PFSK-1 (cell line): ENCODE measurements at regions not wholly inside any gene's neighbourhood (a gene's known extent, or its start where the extent isn't known, plus 50 kb on each side); places are given as distances from the start of the nearest gene placed in this dataset.

Experiments
- FOXP2 ChIP-seq: optimal IDR thresholded peaks from 2 replicates; pipeline ENCODE3; 2011; ENCODE audit warnings: borderline replicate concordance, control low read depth, inconsistent platforms; ENCODE audit not compliant: insufficient read depth; ENCODE audit errors: extremely low read length, extremely low read depth
- POLR2AphosphoS5 ChIP-seq: IDR thresholded peaks from 2 replicates; pipeline ENCODE4 v1.6.1; 2012; ENCODE audit warnings: low read depth, mild to moderate bottlenecking, control low read depth, low read length, moderate library complexity
- REST ChIP-seq, 2 experiments: IDR thresholded peaks; 2 replicates each; pipeline versions ENCODE4 v1.6.1 to v1.8.0; 2011 to 2012; ENCODE audit warnings: low read depth in 2 of 2, low read length in 2 of 2, control low read depth in 1 of 2, inconsistent platforms in 1 of 2, mild to moderate bottlenecking in 1 of 2, moderate library complexity in 1 of 2; ENCODE audit not compliant: insufficient read depth in 1 of 2
- SIN3A ChIP-seq: IDR thresholded peaks from 2 replicates; pipeline ENCODE4 v1.6.1; 2012; ENCODE audit warnings: mild to moderate bottlenecking, low read length, moderate library complexity, borderline replicate concordance; ENCODE audit not compliant: insufficient read depth
- TAF1 ChIP-seq: IDR thresholded peaks from 2 replicates; pipeline ENCODE4 v1.6.1; 2012; ENCODE audit warnings: low read length, control low read depth, borderline replicate concordance; ENCODE audit not compliant: insufficient read depth

GRCh38 chr1:87206044-87206831 is 122.4 kb upstream of the LMO4 start:
- TF ChIP-seq TAF1 (no peak), SIN3A (no peak), REST (IDR thresholded peaks at IDR 0.05; ENCODE audit: insufficient read depth in 1 of 2, low read depth in 2 of 2, low read length in 2 of 2) (no peak), POLR2AphosphoS5 (no peak), FOXP2 (no peak)

- no peak for TF ChIP-seq TAF1
- TF ChIP-seq POLR2AphosphoS5, result no peak
- TF ChIP-seq SIN3A, result no peak
- TF ChIP-seq FOXP2, result no peak
- no peak for TF ChIP-seq REST (IDR thresholded peaks at IDR 0.05; ENCODE audit: insufficient read depth in 1 of 2, low read depth in 2 of 2, low read length in 2 of 2)
Observed at GRCh38 chr1:87208080-87208479, 120.6 kb upstream of the LMO4 start.

- TF ChIP-seq SIN3A (no peak), FOXP2 (no peak), POLR2AphosphoS5 (no peak), REST (IDR thresholded peaks at IDR 0.05; ENCODE audit: insufficient read depth in 1 of 2, low read depth in 2 of 2, low read length in 2 of 2) (no peak), TAF1 (no peak)
Observed at GRCh38 chr1:87208931-87209330, 119.7 kb upstream of the LMO4 start.

GRCh38 chr1:87210151-87210550 is 118.5 kb upstream of the LMO4 start:
- TF ChIP-seq TAF1, result no peak
- no peak for TF ChIP-seq SIN3A
- no peak for TF ChIP-seq FOXP2

GRCh38 chr1:87212431-87213134 is 116.1 kb upstream of the LMO4 start:
- TF ChIP-seq SIN3A, result no peak
- TF ChIP-seq POLR2AphosphoS5, result no peak
- TF ChIP-seq FOXP2, result no peak

- TF ChIP-seq REST (IDR thresholded peaks at IDR 0.05; ENCODE audit: insufficient read depth in 1 of 2, low read depth in 2 of 2, low read length in 2 of 2) (no peak), TAF1 (no peak), POLR2AphosphoS5 (no peak), SIN3A (no peak), FOXP2 (no peak)
Observed at GRCh38 chr1:87213135-87213515, 115.6 kb upstream of the LMO4 start.
